ENCODE measurements at regions not wholly inside any gene's neighbourhood (a gene's known extent, or its start where the extent isn't known, plus 50 kb on each side); places are given as distances from the start of the nearest gene placed in this dataset.

DNA sequence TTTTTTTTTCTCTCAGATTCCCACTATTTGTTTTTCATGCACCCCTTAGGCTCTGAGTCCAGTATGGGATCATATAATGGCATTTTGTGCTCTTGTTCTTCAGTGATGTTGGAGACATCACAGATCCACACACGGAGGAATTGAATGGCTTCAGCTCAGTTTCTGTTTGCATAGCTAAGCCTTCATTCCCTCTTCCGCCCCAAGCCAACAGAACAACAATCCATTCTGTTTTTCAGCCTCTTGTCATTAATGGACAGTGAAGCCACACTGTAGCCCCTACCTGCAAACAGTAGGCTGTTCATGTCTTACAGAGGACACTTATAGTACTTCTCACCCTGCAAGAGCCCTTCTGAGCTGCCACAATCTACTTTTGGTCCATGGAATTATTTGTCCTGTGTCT, 64.0 kb upstream of the ZSWIM2 start:
- no peak for TF ChIP-seq ZNF274 (IDR thresholded peaks at IDR 0.05; ENCODE audit: low read depth, low read length)
- TF ChIP-seq YY1 (IDR thresholded peaks at IDR 0.05; ENCODE audit: insufficient read depth, insufficient read length) = no peak
- no peak for TF ChIP-seq SUZ12 (IDR thresholded peaks at IDR 0.05; ENCODE audit: extremely low read depth, insufficient read depth, insufficient read length)
- no peaks in the 10 kb centered on the region for H3K36me3 ChIP-seq (ENCODE audit: insufficient read depth, insufficient read length, low read length)
- DNase-seq (ENCODE audit: low read depth, low spot score) = no peak
- no peaks in the 10 kb centered on the region for H3K4me1 ChIP-seq (ENCODE audit: insufficient read depth, insufficient read length)
- H3K27me3 ChIP-seq (ENCODE audit: insufficient read depth, insufficient read length) = no peaks in the 10 kb centered on the region
- no peak overlapping the region for H3K9ac ChIP-seq (ENCODE audit: insufficient read length, low read depth)
- H3K4me3 ChIP-seq (ENCODE audit: insufficient read length, low read depth) = no peak overlapping the region
- no peaks in the 10 kb centered on the region for H3K9me3 ChIP-seq (ENCODE audit: insufficient read depth, low read length)

DNA sequence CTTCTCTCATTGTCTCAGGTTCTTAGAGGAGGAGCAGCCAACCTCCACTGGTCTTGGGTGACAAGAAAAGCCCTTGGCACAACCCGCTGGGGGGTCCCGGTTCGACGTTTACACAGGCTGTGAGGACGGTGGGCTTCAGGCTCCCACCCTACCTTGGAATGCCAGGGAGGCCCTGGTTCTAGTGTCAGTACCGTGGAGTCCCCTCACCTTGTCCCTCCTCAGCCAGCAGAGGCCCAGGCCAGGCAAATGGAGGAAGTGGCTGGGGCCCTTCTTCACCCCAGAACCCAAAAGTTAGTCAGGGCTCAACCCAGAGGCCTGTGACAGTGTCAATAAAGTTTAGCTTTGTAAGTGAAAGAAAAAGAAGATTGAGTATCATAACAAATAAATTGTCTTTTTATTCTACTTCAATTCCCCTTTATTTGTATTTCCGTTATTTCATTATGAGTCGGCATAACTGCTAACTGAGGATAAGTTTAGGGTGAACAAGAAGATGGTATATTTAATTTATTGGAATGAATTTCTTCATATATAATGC, 62.6 kb upstream of the ZSWIM2 start:
- Histone ChIP-seq H3K4me1 (ENCODE audit: insufficient read depth, insufficient read length) (no peaks in the 10 kb centered on the region), H3K36me3 (ENCODE audit: insufficient read depth, insufficient read length, low read length) (no peaks in the 10 kb centered on the region), H3K27me3 (ENCODE audit: insufficient read depth, insufficient read length) (no peaks in the 10 kb centered on the region), H3K9ac (ENCODE audit: insufficient read length, low read depth) (no peak overlapping the region), H3K4me3 (ENCODE audit: insufficient read length, low read depth) (no peak overlapping the region), H3K9me3 (ENCODE audit: insufficient read depth, low read length) (no peaks in the 10 kb centered on the region)
- TF ChIP-seq ZNF274 (IDR thresholded peaks at IDR 0.05; ENCODE audit: low read depth, low read length) (no peak), SUZ12 (IDR thresholded peaks at IDR 0.05; ENCODE audit: extremely low read depth, insufficient read depth, insufficient read length) (no peak), YY1 (IDR thresholded peaks at IDR 0.05; ENCODE audit: insufficient read depth, insufficient read length) (no peak)
- no peak for DNase-seq (ENCODE audit: low read depth, low spot score)

DNA sequence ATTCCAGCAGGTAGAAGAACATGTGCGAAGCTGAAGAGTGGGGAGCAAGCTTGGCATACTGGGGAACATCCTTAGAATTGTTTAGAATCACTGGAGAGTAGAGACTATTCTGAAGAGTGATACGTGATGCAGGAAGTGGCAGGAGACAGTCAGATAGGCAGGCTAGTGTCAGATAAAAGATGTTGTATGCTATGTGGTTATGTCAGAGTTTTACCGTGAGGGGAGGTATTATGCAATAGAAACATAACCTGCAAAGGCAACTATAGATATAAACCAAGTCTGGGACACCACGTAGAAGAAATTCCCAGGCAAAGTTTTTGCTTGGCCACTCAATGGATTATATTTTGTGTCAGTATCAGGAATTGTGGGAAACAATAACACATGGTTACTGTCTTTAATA, 62.0 kb upstream of the ZSWIM2 start:
- H3K9me3 ChIP-seq (ENCODE audit: insufficient read depth, low read length) = no peaks in the 10 kb centered on the region
- H3K4me3 ChIP-seq (ENCODE audit: insufficient read length, low read depth) = no peak overlapping the region
- TF ChIP-seq SUZ12 (IDR thresholded peaks at IDR 0.05; ENCODE audit: extremely low read depth, insufficient read depth, insufficient read length) = no peak
- no peak for TF ChIP-seq ZNF274 (IDR thresholded peaks at IDR 0.05; ENCODE audit: low read depth, low read length)
- TF ChIP-seq YY1 (IDR thresholded peaks at IDR 0.05; ENCODE audit: insufficient read depth, insufficient read length) = no peak
- no peak for DNase-seq (ENCODE audit: low read depth, low spot score)
- H3K27me3 ChIP-seq (ENCODE audit: insufficient read depth, insufficient read length) = no peaks in the 10 kb centered on the region
- no peaks in the 10 kb centered on the region for H3K36me3 ChIP-seq (ENCODE audit: insufficient read depth, insufficient read length, low read length)
- H3K9ac ChIP-seq (ENCODE audit: insufficient read length, low read depth) = no peak overlapping the region
- no peaks in the 10 kb centered on the region for H3K4me1 ChIP-seq (ENCODE audit: insufficient read depth, insufficient read length)

DNA sequence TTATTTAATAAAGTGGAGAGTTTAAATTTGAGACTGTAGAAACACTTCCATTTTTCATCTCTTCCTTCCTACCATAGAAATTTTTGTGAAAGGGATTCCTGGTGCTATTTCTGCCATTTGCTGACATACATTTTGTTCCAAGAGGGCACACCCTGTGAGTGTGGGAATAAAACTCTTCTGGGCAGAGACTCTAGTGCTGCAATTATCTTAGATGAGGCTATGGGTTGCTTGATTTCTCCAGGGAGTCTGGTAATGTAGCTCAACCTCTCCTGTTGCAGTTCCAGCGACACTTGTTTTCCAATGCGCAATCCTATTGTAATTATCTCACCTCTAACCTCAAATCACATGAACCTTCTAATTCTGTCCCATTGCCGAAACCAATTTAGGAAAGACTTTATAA, 60.1 kb upstream of the ZSWIM2 start:
- Histone ChIP-seq H3K9ac (ENCODE audit: insufficient read length, low read depth) (no peak overlapping the region), H3K27me3 (ENCODE audit: insufficient read depth, insufficient read length) (no peaks in the 10 kb centered on the region), H3K36me3 (ENCODE audit: insufficient read depth, insufficient read length, low read length) (no peaks in the 10 kb centered on the region), H3K4me3 (ENCODE audit: insufficient read length, low read depth) (no peak overlapping the region), H3K9me3 (ENCODE audit: insufficient read depth, low read length) (no peaks in the 10 kb centered on the region), H3K4me1 (ENCODE audit: insufficient read depth, insufficient read length) (no peaks in the 10 kb centered on the region)
- TF ChIP-seq YY1 (IDR thresholded peaks at IDR 0.05; ENCODE audit: insufficient read depth, insufficient read length) (no peak), ZNF274 (IDR thresholded peaks at IDR 0.05; ENCODE audit: low read depth, low read length) (no peak), SUZ12 (IDR thresholded peaks at IDR 0.05; ENCODE audit: extremely low read depth, insufficient read depth, insufficient read length) (no peak)
- no peak for DNase-seq (ENCODE audit: low read depth, low spot score)

DNA sequence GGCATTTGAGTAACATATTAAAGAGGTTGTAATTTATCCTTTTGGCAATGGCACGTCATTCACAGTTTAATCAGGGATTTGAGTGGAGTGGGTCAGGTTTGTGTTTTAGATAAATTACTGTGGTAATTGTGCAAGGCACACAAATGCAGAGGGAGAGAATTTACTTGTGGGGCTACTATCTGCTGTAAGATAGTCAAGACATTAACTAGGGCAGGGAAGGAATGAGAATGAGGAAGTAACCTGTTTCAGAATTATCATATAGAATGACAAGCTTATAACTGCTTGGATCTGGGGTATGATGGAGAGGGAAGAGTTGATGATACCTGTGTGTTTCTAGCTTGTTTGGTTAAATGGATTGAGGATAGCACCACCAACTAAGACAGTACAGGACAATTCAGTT, 58.9 kb upstream of the ZSWIM2 start:
- no peak overlapping the region for H3K9ac ChIP-seq (ENCODE audit: insufficient read length, low read depth)
- H3K27me3 ChIP-seq (ENCODE audit: insufficient read depth, insufficient read length) = no peaks in the 10 kb centered on the region
- no peaks in the 10 kb centered on the region for H3K9me3 ChIP-seq (ENCODE audit: insufficient read depth, low read length)
- no peaks in the 10 kb centered on the region for H3K36me3 ChIP-seq (ENCODE audit: insufficient read depth, insufficient read length, low read length)
- no peak for DNase-seq (ENCODE audit: low read depth, low spot score)
- no peak overlapping the region for H3K4me3 ChIP-seq (ENCODE audit: insufficient read length, low read depth)
- H3K4me1 ChIP-seq (ENCODE audit: insufficient read depth, insufficient read length) = no peaks in the 10 kb centered on the region
- TF ChIP-seq YY1 (IDR thresholded peaks at IDR 0.05; ENCODE audit: insufficient read depth, insufficient read length) (no peak), SUZ12 (IDR thresholded peaks at IDR 0.05; ENCODE audit: extremely low read depth, insufficient read depth, insufficient read length) (no peak), ZNF274 (IDR thresholded peaks at IDR 0.05; ENCODE audit: low read depth, low read length) (no peak)

DNA sequence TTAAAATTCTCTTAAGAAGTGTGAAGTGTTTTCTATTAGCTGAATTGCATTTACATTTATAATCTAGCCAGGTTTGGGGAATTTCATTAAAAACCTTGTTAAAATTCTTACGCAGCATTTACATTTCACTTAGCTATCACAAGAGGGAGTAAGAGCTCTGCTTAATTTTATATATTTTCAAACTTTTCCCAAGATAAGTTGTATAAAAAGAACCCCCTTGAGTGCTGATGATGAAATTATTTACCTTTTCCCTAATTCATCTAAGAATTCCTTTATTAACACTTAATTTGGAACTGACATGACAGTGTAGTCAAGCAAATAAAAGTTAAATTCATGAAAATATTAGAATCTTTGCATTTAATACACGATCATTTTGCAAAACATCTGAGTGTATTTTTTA, 54.2 kb upstream of the ZSWIM2 start:
- Histone ChIP-seq H3K4me1 (ENCODE audit: insufficient read depth, insufficient read length) (no peaks in the 10 kb centered on the region), H3K36me3 (ENCODE audit: insufficient read depth, insufficient read length, low read length) (no peaks in the 10 kb centered on the region), H3K9me3 (ENCODE audit: insufficient read depth, low read length) (no peaks in the 10 kb centered on the region), H3K9ac (ENCODE audit: insufficient read length, low read depth) (no peak overlapping the region), H3K27me3 (ENCODE audit: insufficient read depth, insufficient read length) (no peaks in the 10 kb centered on the region), H3K4me3 (ENCODE audit: insufficient read length, low read depth) (no peak overlapping the region)
- TF ChIP-seq SUZ12 (IDR thresholded peaks at IDR 0.05; ENCODE audit: extremely low read depth, insufficient read depth, insufficient read length) = no peak
- TF ChIP-seq ZNF274 (IDR thresholded peaks at IDR 0.05; ENCODE audit: low read depth, low read length) = no peak
- no peak for TF ChIP-seq YY1 (IDR thresholded peaks at IDR 0.05; ENCODE audit: insufficient read depth, insufficient read length)
- DNase-seq (ENCODE audit: low read depth, low spot score) = no peak

All from NT2/D1 (cell line).